Cardiac fibroblast (primary cell): ENCODE measurements at regions not wholly inside any gene's neighbourhood (a gene's known extent, or its start where the extent isn't known, plus 50 kb on each side); places are given as distances from the start of the nearest gene placed in this dataset.

Experiments
- DNase-seq, 2 donors: peaks; one replicate each; pipeline versions ENCODE4 v3.0.0 to v3.0.0-alpha.2; 2010; ENCODE audit warnings: low read depth in 2 of 2
- H3K4me3 ChIP-seq, 2 donors: replicated peaks in 1 of 2; 1 replicate in 1 of 2; 2 replicates in 1 of 2; pipeline ENCODE4 v1.5.1; 2011; ENCODE audit warnings: low read depth in 2 of 2, low read length in 2 of 2, mild to moderate bottlenecking in 2 of 2, moderate library complexity in 1 of 2
- CTCF ChIP-seq: IDR thresholded peaks from one replicate; pipeline ENCODE4 v1.5.1; 2011; ENCODE audit warnings: low read depth, mild to moderate bottlenecking, low read length, inconsistent platforms

GRCh38 chr14:86196471-86196870 lies 666.5 kb downstream of the FLRT2 start:
- TF ChIP-seq CTCF, result no peak
- H3K4me3 ChIP-seq, result no peak overlapping the region
- DNase-seq, result peak in 1 of 2 donors; percentile 11

GRCh38 chr14:86193756-86194155 lies 663.8 kb downstream of the FLRT2 start:
- DNase-seq, result no peak
- H3K4me3 ChIP-seq, result no peak overlapping the region
- TF ChIP-seq CTCF, result no peak

GRCh38 chr14:86179980-86180379 lies 650.0 kb downstream of the FLRT2 start:
- no peak overlapping the region for H3K4me3 ChIP-seq
- TF ChIP-seq CTCF, result no peak
- DNase-seq, result no peak

- DNase-seq, result no peak
- H3K4me3 ChIP-seq, result no peak overlapping the region
- TF ChIP-seq CTCF, result no peak
These were observed 638.4 kb downstream of the FLRT2 start for GRCh38 chr14:86168371-86168770.

- DNase-seq, result no peak
- H3K4me3 ChIP-seq, result no peak overlapping the region
- no peak for TF ChIP-seq CTCF
These were observed 636.6 kb downstream of the FLRT2 start for GRCh38 chr14:86166541-86166940.

GRCh38 chr14:86153480-86153879 lies 623.5 kb downstream of the FLRT2 start:
- DNase-seq, result no peak
- H3K4me3 ChIP-seq, result no peak overlapping the region
- TF ChIP-seq CTCF, result no peak

- no peak for DNase-seq
- TF ChIP-seq CTCF, result no peak
- H3K4me3 ChIP-seq, result no peak overlapping the region
These were observed 613.3 kb downstream of the FLRT2 start for GRCh38 chr14:86143248-86143647.
